ENCODE measurements at regions not wholly inside any gene's neighbourhood (a gene's known extent, or its start where the extent isn't known, plus 50 kb on each side); places are given as distances from the start of the nearest gene placed in this dataset.
"Not testable (repeated sequence)": the region's sequence is repeated elsewhere in the genome, so short reads cannot be mapped to it uniquely, and the experiment has no call there.

GRCh38 chr5:111859533-111860270 is 102.7 kb upstream of the NREP start:
- DNase-seq, result peak; percentile 82

GRCh38 chr5:111859031-111859430 is 102.0 kb upstream of the NREP start:
- DNase-seq, result no peak

- peak; percentile 17 for DNase-seq
Observed at GRCh38 chr5:111857623-111858022, 100.6 kb upstream of the NREP start.

GRCh38 chr5:111856876-111857466 is 100.0 kb upstream of the NREP start:
- DNase-seq, result no peak

GRCh38 chr5:111855356-111855755 is 98.4 kb upstream of the NREP start:
- no peak for DNase-seq

GRCh38 chr5:111854186-111854585 is 97.2 kb upstream of the NREP start:
- no peak for DNase-seq

GRCh38 chr5:111853748-111854147 is 96.8 kb upstream of the NREP start:
- DNase-seq, result no peak

- no peak for DNase-seq
Observed at GRCh38 chr5:111851631-111852548, 94.9 kb upstream of the NREP start.

GRCh38 chr5:111848476-111848875 is 91.5 kb upstream of the NREP start:
- no peak for DNase-seq

- DNase-seq, result no peak
Observed at GRCh38 chr5:111847052-111847925, 90.3 kb upstream of the NREP start.

- no peak for DNase-seq
Observed at GRCh38 chr5:111840036-111840674, 83.2 kb upstream of the NREP start.

GRCh38 chr5:111839438-111839837 is 82.4 kb upstream of the NREP start:
- no peak for DNase-seq

GRCh38 chr5:111836426-111836825 is 79.4 kb upstream of the NREP start:
- DNase-seq, result peak; percentile 36

- no peak for DNase-seq
Observed at GRCh38 chr5:111834926-111835599, 78.1 kb upstream of the NREP start.

- DNase-seq, result peak; percentile 53
Observed at GRCh38 chr5:111830333-111830732, 73.3 kb upstream of the NREP start.

- peak; percentile 53 for DNase-seq
Observed at GRCh38 chr5:111829701-111830100, 72.7 kb upstream of the NREP start.

- DNase-seq, result no peak
Observed at GRCh38 chr5:111826064-111826463, 69.1 kb upstream of the NREP start.

GRCh38 chr5:111820072-111820471 is 63.1 kb upstream of the NREP start:
- DNase-seq, result peak; percentile 10

GRCh38 chr5:111819028-111819427 is 62.0 kb upstream of the NREP start:
- not testable (repeated sequence) for DNase-seq

GRCh38 chr5:111813537-111813936 is 56.5 kb upstream of the NREP start:
- DNase-seq, result no peak

- DNase-seq, result no peak
Observed at GRCh38 chr5:111810112-111810511, 53.1 kb upstream of the NREP start.

All from HCEC 1CT (cell line).